WERI-Rb-1 (cell line): ENCODE measurements at regions not wholly inside any gene's neighbourhood (a gene's known extent, or its start where the extent isn't known, plus 50 kb on each side); places are given as distances from the start of the nearest gene placed in this dataset.

Source experiments
- DNase-seq: peaks from one replicate; pipeline ENCODE4 v3.0.0-alpha.2; 2020
- H3K27ac ChIP-seq: fragments of 250-450 bp; sonication (Bioruptor Pico); 2 replicates; pipeline ENCODE4 v1.5.1; 2020; ENCODE audit warnings: mild to moderate bottlenecking, moderate library complexity
- H3K27me3 ChIP-seq: fragments of 250-450 bp; sonication (Bioruptor Pico); 2 replicates; pipeline ENCODE4 v1.5.1; 2021; ENCODE audit warnings: mild to moderate bottlenecking, low read depth, moderate library complexity; ENCODE audit not compliant: insufficient read depth, severe bottlenecking
- H3K36me3 ChIP-seq: fragments of 250-450 bp; sonication (Bioruptor Pico); 2 replicates; pipeline ENCODE4 v1.5.1; 2020; ENCODE audit warnings: mild to moderate bottlenecking, moderate library complexity
- H3K4me3 ChIP-seq: 2 replicates; pipeline ENCODE4 v1.5.1; 2011; ENCODE audit warnings: low read depth, mild to moderate bottlenecking, control low read depth, low read length
- H3K9me3 ChIP-seq: fragments of 250-450 bp; sonication (Bioruptor Pico); 2 replicates; pipeline ENCODE4 v1.5.1; 2021; ENCODE audit warnings: mild to moderate bottlenecking, moderate library complexity; ENCODE audit not compliant: severe bottlenecking
- CTCF ChIP-seq: IDR thresholded peaks from 2 replicates; pipeline ENCODE4 v1.5.1; 2011; ENCODE audit warnings: low read depth, mild to moderate bottlenecking, control low read depth, inconsistent platforms, low read length

DNA sequence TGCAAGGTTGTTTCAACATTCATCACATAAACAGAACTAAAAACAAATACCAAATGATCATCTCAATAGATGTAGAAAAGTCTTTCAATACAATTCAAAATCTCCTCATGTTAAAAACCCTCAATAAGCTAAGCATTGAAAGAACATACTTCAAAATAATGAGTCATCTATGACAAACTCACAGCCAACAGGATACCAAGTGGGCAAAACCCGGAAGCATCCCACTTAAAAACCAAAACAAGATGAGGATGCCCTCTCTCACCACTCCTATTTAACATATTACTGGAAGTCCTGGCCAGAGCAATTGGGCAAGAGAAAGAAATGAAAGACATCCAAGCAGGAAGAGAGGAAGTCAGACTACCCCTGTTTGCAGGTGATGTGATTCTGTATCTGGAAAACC, 992.2 kb upstream of the PIK3C3 start:
- Histone ChIP-seq H3K27ac (no peak overlapping the region), H3K9me3 (no peaks in the 10 kb centered on the region), H3K27me3 (no peaks in the 10 kb centered on the region), H3K36me3 (no peaks in the 10 kb centered on the region), H3K4me3 (no peak overlapping the region)
- TF ChIP-seq CTCF: no peak
- DNase-seq: no peak

DNA sequence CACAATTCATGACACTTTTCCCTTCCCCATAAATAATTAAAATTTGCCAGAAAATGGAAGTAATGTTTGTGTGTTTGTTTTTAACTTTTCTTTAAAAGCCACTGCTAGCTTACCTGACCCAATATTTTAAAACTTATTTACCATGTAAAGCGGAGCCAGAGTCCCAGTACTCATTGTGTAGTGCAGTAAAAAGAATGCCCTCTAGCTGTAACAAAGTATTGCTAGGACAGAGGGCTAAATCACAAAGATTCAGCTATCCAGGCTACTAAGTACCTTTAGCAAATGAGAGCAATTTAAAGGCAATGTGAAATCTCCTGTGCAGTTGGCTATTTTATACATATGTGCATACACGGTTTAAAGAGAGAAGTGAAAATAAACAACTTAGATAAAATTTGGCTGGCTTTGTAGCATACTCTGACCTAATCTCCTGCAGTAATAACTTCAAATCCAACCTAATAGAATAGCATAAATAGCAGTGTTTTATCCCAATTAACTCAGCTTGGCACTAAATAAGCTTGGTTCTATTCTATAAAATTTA, 997.4 kb upstream of the PIK3C3 start:
- no peak for DNase-seq
- Histone ChIP-seq H3K9me3 (no peaks in the 10 kb centered on the region), H3K36me3 (no peaks in the 10 kb centered on the region), H3K27ac (no peak overlapping the region), H3K4me3 (no peak overlapping the region), H3K27me3 (no peaks in the 10 kb centered on the region)
- TF ChIP-seq CTCF: peak; percentile 10; the same call in 1 of the 2 replicates

DNA sequence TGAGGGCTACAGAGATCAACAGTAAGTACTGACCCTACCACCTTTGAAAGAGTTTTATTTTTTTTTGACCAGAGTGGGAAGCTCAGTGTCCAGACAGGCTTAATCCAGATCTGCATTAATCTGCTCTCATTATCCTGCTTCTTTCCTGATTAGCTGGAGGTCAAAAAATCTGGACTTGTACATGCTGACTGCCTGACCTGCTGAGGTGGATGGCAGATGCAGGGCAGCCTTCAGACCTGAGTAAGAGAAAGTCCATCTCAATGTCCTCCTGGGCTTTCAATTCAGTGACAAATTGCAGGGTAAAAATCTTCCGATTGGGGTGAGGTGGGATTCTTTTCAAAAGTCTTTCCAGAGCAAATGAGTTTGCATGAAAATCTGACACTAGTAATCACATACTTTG, 998.8 kb upstream of the PIK3C3 start:
- H3K36me3 ChIP-seq: no peaks in the 10 kb centered on the region
- H3K27me3 ChIP-seq: no peaks in the 10 kb centered on the region
- H3K9me3 ChIP-seq: no peaks in the 10 kb centered on the region
- H3K4me3 ChIP-seq: no peak overlapping the region
- no peak for TF ChIP-seq CTCF
- no peak overlapping the region for H3K27ac ChIP-seq
- DNase-seq: peak; percentile 56

DNA sequence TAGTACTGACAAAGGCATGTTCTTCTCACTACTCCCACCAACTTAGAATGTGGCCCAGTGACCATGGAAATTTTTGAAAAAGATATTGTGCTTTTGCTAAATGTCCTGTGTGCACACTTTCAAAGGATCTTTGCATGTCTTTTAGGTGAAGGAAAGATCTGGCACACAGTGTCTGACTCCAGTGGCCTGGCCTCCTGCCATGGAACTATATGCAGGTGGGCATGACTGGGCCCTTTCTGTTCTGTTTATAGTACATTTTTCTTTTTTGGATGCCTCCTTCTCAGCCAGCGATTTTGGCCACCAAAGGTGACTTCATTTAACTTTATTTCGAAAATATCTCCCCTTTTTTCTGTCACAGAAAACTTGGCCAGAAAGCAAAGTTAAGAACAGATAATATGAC, 999.7 kb upstream of the PIK3C3 start:
- no peak for DNase-seq
- Histone ChIP-seq H3K4me3 (no peak overlapping the region), H3K27ac (no peak overlapping the region), H3K27me3 (no peaks in the 10 kb centered on the region), H3K36me3 (no peaks in the 10 kb centered on the region), H3K9me3 (no peaks in the 10 kb centered on the region)
- no peak for TF ChIP-seq CTCF

DNA sequence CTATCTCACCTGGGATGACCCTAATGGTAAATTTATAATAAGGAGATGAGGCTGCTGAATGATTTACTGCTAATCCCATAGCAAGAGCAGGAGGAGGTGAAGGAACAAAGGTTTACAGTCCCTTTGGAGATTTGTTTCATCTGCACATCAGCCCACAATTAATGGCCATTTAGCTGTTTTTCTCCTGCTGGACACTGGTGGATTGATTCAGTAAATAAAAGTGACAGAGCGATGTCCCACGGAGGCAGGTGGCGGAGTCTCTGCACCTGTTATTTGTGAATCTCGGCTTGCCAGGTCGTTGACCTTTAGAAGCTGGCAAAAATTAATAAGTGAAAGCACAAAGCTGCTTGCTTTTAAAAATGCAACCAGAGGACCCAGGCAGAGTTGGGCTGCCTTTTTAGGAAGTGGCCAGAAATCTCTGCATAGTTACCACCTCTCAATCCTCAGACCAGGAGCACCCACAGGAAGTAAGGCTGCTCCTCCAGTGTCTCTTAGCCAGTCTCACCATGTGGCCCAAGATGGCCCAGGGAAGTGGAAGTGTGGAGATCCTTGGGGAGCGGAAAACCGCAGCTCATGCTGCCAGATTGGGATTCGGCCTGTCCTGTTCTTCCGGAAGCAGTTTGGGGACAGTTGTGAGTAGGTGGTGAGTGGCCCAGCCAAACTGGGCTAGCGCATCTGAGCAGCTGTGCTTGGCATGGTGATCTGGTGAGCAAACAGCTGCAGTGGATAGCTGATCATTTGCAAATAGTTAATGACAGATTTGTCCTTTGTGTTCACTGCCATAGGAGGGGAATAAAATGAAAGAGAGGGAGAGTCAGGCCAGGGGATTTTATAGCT, 1005.7 kb upstream of the PIK3C3 start:
- peak; percentile 33 for DNase-seq
- H3K4me3 ChIP-seq: no peak overlapping the region
- H3K9me3 ChIP-seq: no peaks in the 10 kb centered on the region
- TF ChIP-seq CTCF: no peak
- H3K36me3 ChIP-seq: no peaks in the 10 kb centered on the region
- no peaks in the 10 kb centered on the region for H3K27me3 ChIP-seq
- 0 out of 2 replicates have a peak overlapping the region, but pooled peaks have one; percentile 6 for H3K27ac ChIP-seq
